Skin of body (tissue), 1 donor: ENCODE measurements at regions not wholly inside any gene's neighbourhood (a gene's known extent, or its start where the extent isn't known, plus 50 kb on each side); places are given as distances from the start of the nearest gene placed in this dataset.
"Not testable (repeated sequence)": the region's sequence is repeated elsewhere in the genome, so short reads cannot be mapped to it uniquely, and the experiment has no call there.

Source experiments
- DNase-seq: peaks from one replicate; lab custom pipeline; 2025; lab: John Stamatoyannopoulos, UW

GRCh38 chr12:14032191-14032590, 50.8 kb upstream of the GRIN2B start:
- DNase-seq, result not testable (repeated sequence)

GRCh38 chr12:14043776-14044175, 62.4 kb upstream of the GRIN2B start:
- DNase-seq, result no peak

DNA sequence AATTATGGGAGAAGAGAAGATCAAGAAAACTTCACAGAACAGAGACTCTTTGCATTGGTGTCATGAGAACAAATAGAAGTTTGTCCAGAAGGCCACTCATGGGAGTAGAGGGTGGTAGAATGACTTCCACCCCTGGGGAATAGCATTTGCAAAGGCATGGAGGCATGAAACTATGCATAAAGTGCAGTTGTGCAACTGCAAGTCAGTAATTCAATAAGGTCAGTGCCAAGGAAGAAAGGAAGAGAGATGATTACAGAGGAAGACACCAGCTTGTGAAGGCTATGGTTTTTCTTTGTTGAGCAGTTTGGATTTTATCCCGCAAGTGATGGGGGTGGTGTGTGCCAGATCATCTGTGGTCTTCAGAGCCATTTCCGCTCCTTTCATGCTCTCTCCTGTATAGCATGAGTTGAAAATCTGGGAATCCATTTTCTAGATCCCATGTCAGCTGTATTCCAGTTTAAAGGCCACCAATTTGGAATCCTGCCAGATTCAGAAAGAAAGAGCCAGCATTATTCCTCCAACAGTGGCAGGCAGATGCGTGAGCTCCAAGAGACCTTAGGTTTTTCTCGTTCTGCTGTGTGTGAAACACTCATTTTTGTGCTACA, 67.6 kb upstream of the GRIN2B start:
- no peak for DNase-seq

DNA sequence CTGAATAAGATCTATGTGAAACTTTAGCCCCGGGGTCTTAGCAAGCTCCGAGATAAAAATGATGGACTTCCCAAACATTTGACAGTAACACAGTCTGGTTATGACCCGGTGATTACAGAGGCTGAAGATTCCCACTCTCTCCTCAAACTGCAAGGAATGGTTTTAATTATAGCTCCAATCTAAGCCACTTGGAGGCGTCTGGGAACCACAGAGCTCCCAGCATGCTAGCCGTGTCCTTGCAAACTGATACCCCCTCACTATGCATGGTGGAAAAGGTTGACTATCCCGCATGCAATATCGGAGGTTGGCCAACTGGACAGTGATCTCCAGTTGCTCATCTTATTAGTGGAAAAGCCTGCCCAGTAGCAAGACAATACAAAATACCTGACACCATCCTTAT, 76.5 kb upstream of the GRIN2B start:
- DNase-seq, result no peak

DNA sequence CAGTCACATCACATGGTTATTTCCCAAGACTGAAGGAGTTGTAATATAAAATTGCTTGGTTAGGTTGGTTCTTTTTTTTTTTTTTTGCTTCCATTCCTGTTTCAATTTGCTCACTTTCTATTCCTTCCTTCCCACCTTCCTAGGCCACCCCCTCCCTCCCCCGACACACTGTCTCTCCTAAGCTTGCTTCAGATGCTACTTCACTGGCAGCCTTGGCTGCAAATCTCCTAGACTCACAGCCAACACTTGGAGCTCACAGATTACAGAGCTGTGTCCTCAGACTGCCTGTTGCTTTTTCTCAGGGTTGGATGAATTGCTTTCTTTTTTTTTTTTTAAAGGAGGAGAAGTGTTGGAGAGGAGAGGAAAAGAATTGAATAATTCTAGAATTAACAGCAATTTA, 77.3 kb upstream of the GRIN2B start:
- DNase-seq, result no peak

DNA sequence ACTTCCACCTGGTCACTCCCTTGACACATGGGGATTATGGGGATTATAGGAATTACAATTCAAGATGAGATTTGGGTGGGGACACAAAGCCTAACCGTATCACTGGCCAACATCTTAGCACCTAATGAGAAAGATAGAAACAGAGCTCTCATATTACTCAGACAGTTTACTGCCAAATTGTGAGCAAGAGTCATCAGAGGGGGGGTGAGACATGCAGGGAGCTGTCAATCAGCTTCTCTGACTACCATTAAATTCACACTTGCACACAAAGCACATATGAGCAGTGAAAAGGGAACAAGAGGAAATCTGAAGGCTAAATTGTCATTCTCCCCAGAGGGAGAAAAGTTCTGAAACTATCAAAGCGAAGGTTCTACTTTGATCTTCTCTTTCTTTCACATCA, 78.1 kb upstream of the GRIN2B start:
- no peak for DNase-seq

DNA sequence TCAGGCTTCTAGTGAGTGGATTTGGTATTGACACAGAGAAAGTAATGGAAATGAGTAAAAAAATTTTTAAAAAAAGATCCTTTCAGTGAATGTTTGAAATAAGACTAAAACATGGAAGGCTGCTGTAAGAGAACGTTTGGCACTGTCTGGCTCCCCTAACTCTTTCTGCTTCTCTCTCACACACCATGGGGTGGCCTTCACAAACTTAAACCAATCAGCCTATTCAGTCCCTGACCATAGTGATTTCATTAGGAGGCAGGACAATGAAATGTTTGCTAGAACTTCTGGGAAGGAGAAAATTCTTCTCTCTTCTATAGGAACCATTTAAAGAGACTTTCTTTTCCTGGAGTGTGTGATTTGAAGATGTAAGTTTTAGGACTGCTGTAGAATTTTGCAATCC, 84.2 kb upstream of the GRIN2B start:
- DNase-seq, result no peak

DNA sequence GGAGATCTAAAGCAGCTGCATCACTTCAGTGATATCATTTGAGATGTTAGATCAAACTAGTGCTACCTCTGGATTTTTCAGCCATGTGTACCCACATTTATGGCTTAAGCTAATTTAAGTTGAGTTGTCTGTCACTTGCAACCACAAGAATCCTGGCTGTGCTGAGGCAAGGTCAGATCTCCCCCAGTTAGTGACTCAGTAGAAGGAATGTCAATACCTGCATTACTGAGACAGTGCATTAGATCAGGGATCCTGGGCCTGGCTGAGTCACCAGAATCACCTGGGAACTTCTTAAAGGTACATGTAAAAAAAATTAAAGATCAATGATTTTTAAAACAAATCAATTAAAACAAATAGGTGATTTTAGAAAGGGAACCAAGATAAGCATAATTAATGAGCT, 84.6 kb upstream of the GRIN2B start:
- no peak for DNase-seq

DNA sequence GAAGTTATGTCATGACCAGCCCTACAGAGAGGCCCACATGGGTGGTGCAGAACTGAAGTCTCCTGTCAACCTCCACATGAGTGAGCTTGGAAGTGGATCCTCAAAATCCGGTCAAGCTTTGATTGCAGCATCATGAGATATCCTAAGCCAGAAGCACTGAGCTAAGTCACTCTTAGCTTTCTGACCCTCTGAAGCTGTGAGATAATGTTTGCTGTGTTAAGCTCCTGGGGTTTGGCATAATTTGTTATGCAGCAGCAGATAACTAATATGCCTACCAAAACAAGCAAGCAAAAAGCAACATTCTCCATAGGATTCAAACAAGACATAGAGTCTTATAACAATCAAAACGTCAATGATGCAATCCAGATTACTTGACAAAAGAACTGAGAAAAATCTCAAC, 87.6 kb upstream of the GRIN2B start:
- DNase-seq, result no peak

DNA sequence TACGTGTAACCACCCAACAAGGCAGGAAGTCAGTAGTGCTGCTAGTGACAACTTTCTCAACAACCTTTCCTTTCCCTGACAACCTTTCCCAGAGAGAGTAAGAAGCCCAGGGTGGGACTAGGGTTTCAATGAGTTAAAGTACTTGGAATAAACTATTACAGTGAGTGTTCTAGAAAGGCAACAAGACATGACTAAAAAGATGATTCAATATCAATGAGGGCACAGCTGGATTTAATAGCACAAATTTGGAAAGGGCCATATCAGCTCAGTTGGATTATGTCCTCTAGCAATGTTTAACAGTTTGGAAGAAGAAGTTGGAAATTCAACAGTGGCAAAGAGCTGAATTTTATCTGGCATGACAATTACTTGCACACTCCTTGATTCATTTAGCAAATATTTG, 90.4 kb upstream of the GRIN2B start:
- no peak for DNase-seq

DNA sequence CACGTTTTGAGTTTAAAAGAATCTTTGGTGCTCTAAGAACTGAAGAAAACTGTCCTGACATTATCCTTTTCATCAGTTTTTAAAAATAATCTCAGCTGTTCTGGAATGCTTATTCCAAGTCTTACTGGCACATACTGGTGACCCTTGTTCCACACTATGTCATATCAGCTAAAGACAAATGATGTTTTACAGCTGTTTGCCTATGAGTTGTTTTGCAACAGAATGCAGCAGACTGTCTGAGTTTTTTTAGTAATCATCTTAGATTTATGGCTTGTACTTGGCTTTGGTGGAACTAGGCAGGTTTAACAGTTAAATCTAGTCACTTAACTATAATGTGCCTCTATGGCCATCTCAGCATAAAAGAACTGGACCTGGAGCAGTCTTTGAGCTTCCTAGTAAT, 91.6 kb upstream of the GRIN2B start:
- DNase-seq, result no peak

GRCh38 chr12:14075797-14076393, 94.5 kb upstream of the GRIN2B start:
- DNase-seq, result no peak

- no peak for DNase-seq
These were observed 95.1 kb upstream of the GRIN2B start for GRCh38 chr12:14076538-14076937.

DNA sequence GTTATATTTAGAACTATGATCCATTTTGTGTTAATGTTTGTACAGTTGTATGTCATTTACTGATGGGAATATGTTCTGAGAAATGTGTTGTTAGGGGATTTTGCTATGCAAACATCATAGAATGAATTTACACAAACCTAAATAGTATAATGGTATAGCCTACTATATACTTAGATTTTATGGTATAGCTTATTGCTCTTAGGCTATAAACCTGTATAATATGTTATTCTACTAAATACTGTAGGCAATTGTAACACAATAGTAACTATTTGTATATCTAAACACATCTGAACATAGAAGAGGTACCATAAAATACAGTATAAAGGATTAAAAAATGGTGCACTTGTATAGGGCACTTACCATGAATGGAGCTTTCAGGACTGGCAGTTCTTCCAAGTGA, 105.4 kb upstream of the GRIN2B start:
- DNase-seq, result no peak

- no peak for DNase-seq
These were observed 118.6 kb upstream of the GRIN2B start for GRCh38 chr12:14099994-14100393.

DNA sequence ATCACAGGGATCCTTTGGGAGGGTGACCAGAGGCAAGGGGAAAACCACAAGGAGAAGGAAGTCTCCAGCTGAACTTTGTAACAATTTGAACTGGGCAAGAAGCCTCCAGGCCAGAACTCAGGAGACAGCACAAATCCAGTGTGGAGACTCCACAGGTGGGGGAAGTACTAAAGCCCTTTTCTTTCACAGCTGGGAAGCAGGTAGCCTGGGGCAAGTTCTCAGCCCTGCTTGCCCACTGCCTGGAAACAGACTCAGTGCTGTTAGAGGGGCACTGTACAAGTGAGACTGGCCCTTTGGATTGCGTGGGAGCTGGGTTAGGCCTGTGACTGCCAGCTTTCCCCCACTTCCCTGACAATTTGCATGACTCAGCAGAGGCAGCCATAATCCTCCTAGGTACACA, 120.2 kb upstream of the GRIN2B start:
- DNase-seq, result not testable (repeated sequence)

DNA sequence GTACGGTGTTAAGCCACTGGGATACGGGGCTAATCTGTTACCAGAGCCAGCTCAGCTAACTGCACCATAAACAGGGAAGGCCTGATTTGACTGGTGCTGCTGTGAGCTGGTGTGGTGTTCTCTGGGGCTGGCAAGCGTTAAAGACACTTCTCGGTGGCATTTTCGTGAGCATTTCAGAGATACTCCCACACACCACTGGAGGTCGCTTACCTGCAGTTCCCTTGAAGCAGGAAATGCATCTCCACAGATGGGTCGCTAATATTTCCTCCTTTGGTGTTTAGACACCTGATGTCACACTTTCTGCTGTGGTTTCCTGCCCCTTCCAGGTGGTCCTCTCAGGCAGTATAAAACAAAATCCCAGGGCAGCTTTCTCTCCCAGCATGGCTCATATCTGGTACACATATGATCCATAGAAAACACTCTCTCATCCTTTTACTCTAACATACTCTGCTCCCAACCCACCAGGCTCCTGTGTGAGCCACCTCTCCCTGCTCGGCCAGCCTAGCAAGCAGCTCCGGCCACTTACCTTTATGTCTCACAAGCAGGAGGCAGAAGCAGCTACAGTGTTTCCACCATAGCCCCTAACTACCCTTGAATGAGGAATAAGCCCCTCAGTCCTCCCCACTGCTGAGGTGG, 129.9 kb upstream of the GRIN2B start:
- no peak for DNase-seq

- no peak for DNase-seq
These were observed 131.6 kb upstream of the GRIN2B start for GRCh38 chr12:14113031-14113430.

DNA sequence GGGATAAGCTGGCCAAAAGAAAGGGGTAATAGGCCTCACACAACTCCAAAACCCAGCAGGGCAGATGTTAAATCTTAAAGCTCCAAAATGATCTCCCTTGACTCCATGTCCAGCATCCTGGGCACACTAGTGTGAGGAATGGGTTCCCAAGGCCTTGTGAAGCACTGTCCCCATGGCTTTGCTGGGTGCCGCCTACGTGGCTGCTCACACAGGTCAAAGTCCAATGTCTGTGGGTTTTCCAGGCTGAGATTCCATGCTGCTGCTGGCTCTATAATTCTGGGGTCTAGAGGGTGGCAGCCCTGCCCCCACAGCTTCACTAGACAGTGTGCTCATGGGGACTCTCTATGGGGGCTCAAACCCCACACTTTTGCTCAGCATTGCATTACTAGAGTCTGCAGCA, 145.3 kb upstream of the GRIN2B start:
- DNase-seq, result no peak

DNA sequence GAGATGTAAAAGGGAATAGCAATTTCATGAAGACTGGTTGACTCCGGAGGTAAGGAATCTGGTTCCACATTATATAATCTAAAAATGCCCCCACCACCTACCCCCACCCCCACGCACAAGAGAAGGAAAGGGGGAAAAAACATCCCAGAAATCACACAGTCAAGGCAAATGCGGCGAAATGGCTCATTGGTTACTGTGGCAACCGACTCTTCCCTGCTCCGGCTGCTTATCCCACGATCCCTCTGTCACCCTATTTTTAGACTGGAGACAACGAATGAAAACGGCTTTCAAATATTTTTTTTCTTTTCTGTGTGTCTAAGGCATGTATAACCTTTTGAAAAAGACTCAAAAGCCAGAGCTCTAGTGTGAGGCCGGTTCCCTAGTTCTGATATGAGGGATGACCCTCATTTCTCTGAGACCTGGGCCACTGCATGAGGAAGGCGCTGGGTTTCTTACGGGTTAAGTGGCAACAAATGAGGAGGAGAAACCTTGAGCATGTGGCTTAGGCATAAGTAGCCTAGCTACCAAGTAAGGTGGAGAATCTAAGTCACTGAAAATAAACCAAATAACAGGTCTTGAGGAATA, 148.3 kb upstream of the GRIN2B start:
- DNase-seq, result no peak

GRCh38 chr12:14135996-14136395, 154.6 kb upstream of the GRIN2B start:
- DNase-seq, result no peak

DNA sequence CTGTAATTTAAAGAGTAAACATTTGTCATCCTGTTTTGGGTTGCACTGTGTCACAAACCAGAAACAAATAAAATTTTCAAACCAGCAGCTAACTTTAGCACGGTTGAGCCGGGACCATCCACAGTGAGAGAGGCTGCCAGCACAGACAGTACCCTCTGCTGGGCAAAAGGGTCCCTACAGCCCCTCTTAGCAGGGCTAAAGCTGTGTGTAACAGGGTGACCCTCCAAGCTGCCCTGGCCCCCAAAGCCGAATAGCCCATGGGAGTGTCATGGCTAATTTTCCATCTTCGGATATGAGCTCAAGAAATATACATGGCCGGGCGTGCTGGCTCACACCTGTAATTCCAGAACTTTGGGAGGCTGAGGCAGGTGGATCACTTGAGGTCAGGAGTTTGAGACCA, 157.1 kb upstream of the GRIN2B start:
- no peak for DNase-seq
